ENCODE measurements at regions not wholly inside any gene's neighbourhood (a gene's known extent, or its start where the extent isn't known, plus 50 kb on each side); places are given as distances from the start of the nearest gene placed in this dataset.

DNA sequence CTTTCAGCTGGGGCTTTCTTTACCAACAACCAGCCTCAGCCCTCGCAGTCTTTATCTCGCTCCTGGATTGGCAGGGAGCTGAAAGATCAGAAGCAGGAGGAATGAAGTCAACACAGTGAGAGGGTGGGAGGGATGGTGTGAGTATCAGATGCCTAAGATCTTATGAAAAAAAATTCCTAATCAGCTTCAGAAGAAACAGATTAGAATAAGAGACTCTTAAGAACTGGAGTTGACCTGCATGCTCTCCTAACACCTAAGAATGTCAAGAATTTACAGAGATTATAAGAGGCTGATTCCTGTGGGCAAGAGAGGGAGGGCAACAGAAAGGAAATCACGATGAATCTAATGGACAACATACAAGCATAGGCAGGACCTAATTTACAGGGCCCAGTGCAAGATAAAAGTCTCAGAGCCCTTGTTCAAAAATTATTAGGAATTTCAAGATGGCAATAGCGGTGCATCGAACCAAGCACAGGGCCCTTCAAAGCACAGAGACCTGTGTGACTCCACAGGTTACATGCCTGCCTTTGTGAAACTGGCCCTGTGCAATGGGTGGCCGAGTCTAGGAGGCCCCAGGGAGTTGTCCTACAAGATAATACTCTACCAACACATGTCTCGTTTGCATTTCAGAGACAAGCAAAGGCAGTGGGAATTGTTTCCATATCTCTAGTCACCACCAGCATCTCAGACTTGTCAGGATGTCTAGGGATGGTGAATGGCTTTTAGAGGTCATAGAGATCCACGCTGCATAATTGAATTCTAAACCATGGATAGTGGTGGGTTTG lies 65.3 kb upstream of the PPP2R5A start (continued):
- no peak for TF ChIP-seq ZNF462 (CRISPR knock-in tag; IDR thresholded peaks at IDR 0.05)
- no peak for TF ChIP-seq ZNF114 (CRISPR knock-in tag; IDR thresholded peaks at IDR 0.05)
- no peak for TF ChIP-seq NANOG (IDR thresholded peaks at IDR 0.05; ENCODE audit: borderline replicate concordance)
- no peak for TF ChIP-seq CREB1 (CRISPR knock-in tag; IDR thresholded peaks at IDR 0.05; ENCODE audit: low read depth)
- no peak for TF ChIP-seq EZH2phosphoT487 (IDR thresholded peaks at IDR 0.05; ENCODE audit: unreplicated experiment)
- TF ChIP-seq ETS1 (IDR thresholded peaks at IDR 0.05), result no peak
- TF ChIP-seq, protein P1, sequence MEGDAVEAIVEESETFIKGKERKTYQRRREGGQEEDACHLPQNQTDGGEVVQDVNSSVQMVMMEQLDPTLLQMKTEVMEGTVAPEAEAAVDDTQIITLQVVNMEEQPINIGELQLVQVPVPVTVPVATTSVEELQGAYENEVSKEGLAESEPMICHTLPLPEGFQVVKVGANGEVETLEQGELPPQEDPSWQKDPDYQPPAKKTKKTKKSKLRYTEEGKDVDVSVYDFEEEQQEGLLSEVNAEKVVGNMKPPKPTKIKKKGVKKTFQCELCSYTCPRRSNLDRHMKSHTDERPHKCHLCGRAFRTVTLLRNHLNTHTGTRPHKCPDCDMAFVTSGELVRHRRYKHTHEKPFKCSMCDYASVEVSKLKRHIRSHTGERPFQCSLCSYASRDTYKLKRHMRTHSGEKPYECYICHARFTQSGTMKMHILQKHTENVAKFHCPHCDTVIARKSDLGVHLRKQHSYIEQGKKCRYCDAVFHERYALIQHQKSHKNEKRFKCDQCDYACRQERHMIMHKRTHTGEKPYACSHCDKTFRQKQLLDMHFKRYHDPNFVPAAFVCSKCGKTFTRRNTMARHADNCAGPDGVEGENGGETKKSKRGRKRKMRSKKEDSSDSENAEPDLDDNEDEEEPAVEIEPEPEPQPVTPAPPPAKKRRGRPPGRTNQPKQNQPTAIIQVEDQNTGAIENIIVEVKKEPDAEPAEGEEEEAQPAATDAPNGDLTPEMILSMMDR (conservative IDR thresholded peaks at IDR 0.05; ENCODE audit: low read depth in 2 of 2), result no peak
- no peak for TF ChIP-seq ZNF331 (CRISPR knock-in tag; IDR thresholded peaks at IDR 0.05; ENCODE audit: low read depth)
- no peak for TF ChIP-seq STAT1 (IDR thresholded peaks at IDR 0.05; ENCODE audit: unreplicated experiment)
- TF ChIP-seq, protein P2, sequence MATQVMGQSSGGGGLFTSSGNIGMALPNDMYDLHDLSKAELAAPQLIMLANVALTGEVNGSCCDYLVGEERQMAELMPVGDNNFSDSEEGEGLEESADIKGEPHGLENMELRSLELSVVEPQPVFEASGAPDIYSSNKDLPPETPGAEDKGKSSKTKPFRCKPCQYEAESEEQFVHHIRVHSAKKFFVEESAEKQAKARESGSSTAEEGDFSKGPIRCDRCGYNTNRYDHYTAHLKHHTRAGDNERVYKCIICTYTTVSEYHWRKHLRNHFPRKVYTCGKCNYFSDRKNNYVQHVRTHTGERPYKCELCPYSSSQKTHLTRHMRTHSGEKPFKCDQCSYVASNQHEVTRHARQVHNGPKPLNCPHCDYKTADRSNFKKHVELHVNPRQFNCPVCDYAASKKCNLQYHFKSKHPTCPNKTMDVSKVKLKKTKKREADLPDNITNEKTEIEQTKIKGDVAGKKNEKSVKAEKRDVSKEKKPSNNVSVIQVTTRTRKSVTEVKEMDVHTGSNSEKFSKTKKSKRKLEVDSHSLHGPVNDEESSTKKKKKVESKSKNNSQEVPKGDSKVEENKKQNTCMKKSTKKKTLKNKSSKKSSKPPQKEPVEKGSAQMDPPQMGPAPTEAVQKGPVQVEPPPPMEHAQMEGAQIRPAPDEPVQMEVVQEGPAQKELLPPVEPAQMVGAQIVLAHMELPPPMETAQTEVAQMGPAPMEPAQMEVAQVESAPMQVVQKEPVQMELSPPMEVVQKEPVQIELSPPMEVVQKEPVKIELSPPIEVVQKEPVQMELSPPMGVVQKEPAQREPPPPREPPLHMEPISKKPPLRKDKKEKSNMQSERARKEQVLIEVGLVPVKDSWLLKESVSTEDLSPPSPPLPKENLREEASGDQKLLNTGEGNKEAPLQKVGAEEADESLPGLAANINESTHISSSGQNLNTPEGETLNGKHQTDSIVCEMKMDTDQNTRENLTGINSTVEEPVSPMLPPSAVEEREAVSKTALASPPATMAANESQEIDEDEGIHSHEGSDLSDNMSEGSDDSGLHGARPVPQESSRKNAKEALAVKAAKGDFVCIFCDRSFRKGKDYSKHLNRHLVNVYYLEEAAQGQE (IDR thresholded peaks at IDR 0.05; ENCODE audit: unreplicated experiment), result no peak
